ENCODE measurements at regions not wholly inside any gene's neighbourhood (a gene's known extent, or its start where the extent isn't known, plus 50 kb on each side); places are given as distances from the start of the nearest gene placed in this dataset.
"Not testable (repeated sequence)": the region's sequence is repeated elsewhere in the genome, so short reads cannot be mapped to it uniquely, and the experiment has no call there.

DNA sequence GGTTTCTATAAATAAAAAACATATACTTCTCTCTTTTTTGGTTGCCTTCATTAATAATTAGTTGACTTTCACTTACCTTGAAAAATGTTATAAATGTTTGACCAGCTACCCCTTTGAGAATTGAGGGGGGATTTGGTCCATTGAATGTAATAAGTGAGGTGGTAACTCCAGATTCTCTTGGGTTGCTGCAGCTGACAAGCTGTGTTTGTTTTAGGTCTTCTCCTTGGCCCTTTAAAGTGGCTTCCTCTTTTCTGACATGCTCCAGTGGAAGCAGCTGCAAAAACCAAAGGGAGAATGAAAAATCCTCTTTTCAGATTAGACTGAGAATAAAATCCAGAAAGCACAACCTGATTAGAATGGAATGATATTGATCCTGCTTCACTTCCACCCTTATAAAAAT is 410.5 kb downstream of the TMEM38B start:
- no peaks in the 10 kb centered on the region for H3K36me3 Mint-ChIP-seq
- H3K4me3 Mint-ChIP-seq: no peak overlapping the region
- H3K27me3 Mint-ChIP-seq: no peaks in the 10 kb centered on the region
- no peaks in the 10 kb centered on the region for H3K4me1 Mint-ChIP-seq
- no peak for DNase-seq
- H3K9me3 Mint-ChIP-seq: peaks cover 8% of the 10 kb centered on the region
- H3K27ac Mint-ChIP-seq: no peak overlapping the region

DNA sequence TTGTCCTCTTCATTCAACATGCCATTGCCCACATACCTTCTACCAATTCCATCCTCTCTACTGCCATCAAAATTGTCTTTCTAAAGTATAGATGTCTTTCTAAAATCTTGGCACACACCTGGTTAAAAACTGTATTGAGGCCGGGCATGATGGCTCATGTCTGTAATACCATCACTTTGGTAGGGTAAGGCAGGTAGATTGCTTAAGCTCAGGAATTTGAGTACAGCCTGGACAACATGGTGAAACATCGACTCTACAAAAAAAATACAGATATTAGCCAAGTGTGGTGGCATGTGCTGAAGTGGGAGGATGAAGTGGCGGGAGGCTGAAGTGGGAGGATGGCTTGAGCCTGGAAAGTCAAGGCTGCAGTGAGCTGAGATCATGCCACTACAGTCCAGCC is 412.1 kb downstream of the TMEM38B start:
- no peaks in the 10 kb centered on the region for H3K36me3 Mint-ChIP-seq
- no peak overlapping the region for H3K4me3 Mint-ChIP-seq
- no peaks in the 10 kb centered on the region for H3K4me1 Mint-ChIP-seq
- no peaks in the 10 kb centered on the region for H3K27me3 Mint-ChIP-seq
- no peak overlapping the region for H3K27ac Mint-ChIP-seq
- peaks cover 2% of the 10 kb centered on the region for H3K9me3 Mint-ChIP-seq
- no peak for DNase-seq

DNA sequence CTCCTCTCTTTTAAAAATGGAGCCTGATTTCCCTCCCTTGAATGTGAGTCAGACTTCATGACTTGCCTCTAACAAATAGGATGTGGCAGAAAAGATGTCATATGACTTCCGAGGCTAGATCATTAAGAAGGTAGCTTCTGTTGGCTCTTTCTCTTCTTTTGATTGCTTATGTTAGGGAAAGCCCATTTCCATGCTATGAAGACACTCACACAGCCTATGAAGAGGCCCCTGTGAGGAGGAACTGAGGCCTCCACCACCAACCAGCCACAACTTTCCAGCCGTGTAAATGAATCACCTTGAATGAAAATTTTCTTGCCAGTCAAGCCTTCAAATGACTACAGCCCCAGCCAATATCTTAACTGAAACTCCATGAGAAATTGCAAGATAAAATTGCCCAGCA is 413.4 kb downstream of the TMEM38B start:
- H3K9me3 Mint-ChIP-seq: peaks cover 2% of the 10 kb centered on the region
- H3K27me3 Mint-ChIP-seq: no peaks in the 10 kb centered on the region
- DNase-seq: no peak
- no peaks in the 10 kb centered on the region for H3K4me1 Mint-ChIP-seq
- no peaks in the 10 kb centered on the region for H3K36me3 Mint-ChIP-seq
- H3K4me3 Mint-ChIP-seq: no peak overlapping the region
- no peak overlapping the region for H3K27ac Mint-ChIP-seq

DNA sequence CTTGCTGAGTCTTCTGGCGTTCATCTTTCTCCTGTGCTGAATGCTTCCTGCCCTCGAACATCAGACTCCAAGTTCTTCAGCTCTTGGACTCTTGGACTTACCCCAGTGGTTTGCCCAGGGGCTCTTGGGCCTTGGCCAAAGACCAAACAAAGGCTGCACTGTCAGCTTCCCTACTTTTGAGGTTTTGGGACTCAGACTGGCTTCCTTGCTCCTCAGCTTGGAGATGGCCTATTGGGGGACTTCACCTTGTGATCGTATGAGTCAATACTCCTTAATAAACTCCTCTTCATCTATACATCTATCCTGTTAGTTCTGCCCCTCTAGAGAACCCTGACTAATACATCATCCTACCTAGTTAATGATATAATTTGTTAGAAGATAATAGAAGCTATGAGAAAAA is 415.4 kb downstream of the TMEM38B start:
- not testable (repeated sequence) for DNase-seq, H3K4me3 Mint-ChIP-seq, H3K9me3 Mint-ChIP-seq, H3K36me3 Mint-ChIP-seq, H3K27me3 Mint-ChIP-seq, H3K4me1 Mint-ChIP-seq, H3K27ac Mint-ChIP-seq

DNA sequence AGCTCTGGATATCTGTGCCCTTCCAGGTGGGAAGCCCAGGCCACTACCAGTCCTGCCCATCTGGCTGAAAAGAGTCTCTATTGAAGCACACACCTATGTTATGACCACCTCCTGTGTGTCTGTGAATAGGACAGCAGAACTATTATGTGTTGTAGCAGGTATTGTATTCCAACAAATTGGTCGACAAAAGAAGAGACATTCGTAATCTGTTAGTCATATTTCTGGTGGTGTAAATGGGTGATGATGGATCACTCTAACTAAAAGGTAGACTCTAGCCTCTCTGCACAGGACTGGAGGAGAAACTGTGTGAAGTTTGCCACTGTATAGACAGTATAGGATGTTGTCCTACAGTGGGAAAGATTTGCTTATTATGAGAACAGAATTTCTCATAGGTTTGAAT is 416.1 kb downstream of the TMEM38B start:
- H3K4me1 Mint-ChIP-seq: no peaks in the 10 kb centered on the region
- H3K4me3 Mint-ChIP-seq: no peak overlapping the region
- no peaks in the 10 kb centered on the region for H3K27me3 Mint-ChIP-seq
- H3K27ac Mint-ChIP-seq: no peak overlapping the region
- no peak for DNase-seq
- peaks cover 2% of the 10 kb centered on the region for H3K9me3 Mint-ChIP-seq
- H3K36me3 Mint-ChIP-seq: no peaks in the 10 kb centered on the region

DNA sequence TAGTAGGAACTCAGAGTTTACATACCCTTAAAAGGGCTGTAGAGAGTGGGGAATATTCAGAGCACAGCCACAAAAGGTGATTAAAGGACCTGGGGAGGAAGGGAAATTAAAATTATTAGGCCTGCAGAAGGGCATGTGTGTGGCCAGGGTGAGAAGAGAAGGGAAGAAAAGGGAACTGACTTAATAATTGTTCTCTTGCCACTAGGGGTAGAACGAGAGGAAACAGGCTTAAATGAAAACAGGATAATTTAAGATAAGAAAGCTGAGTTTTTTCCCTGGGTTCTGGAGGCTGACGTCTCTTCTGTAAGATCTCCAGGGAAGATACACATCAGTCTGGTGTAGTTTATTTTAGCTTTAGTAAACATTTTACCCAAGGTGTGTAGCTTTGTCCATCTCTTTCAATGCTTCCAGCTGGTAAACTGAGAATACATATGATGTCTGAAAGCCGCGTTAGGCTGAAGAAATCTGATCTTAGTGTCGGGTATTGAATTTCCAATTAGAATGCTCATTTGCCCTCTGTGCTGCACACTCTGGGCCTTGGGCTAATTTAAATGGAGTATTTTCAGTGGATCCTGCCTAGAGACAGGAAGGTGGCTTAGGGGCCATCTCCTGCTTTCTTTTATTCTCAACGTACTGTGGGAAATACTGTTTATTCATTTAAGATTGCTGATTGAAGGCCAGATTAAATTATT is 416.8 kb downstream of the TMEM38B start:
- H3K4me3 Mint-ChIP-seq: no peak overlapping the region
- H3K4me1 Mint-ChIP-seq: no peaks in the 10 kb centered on the region
- no peak overlapping the region for H3K27ac Mint-ChIP-seq
- DNase-seq: no peak
- H3K27me3 Mint-ChIP-seq: no peaks in the 10 kb centered on the region
- no peaks in the 10 kb centered on the region for H3K36me3 Mint-ChIP-seq
- H3K9me3 Mint-ChIP-seq: peaks cover 2% of the 10 kb centered on the region

DNA sequence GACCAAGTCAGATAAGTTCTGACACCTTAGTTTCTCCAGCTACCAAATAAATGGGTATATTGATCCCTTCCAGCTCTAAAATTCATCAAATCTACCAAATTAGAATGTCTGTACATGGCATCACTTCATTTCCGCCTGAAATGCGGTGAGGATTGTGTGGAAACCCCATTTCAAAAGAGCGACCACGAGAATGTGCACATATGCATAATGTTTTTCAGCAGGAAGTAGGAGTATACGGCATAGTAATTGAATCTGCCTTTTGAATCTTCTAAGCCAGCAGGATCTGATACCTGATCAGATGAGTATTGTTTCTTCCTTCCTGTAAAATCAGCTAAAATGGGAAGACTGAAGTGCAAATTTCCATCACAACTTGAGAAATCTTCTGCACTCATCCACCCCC is 418.6 kb downstream of the TMEM38B start:
- Mint-ChIP-seq H3K36me3 (no peaks in the 10 kb centered on the region), H3K4me3 (no peak overlapping the region), H3K4me1 (no peaks in the 10 kb centered on the region), H3K9me3 (peaks cover 2% of the 10 kb centered on the region), H3K27me3 (no peaks in the 10 kb centered on the region), H3K27ac (no peak overlapping the region)
- no peak for DNase-seq

DNA sequence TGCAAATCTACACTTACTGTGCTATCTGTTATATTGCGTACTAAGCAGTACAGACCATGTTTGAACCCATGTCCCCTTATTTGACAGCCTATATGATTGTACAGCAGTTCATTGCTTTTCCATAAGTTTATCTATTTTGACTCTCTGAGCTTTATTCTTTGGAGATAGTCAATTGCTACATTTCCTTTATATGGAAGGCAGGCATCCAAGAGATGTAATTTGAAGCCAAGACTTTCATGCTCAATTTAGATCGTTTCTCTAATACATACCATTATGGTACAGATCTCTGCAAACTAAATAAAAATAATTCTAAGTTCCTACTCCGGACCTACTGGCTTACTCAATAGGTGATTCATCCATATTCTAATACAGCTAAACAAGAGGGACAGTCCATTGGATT is 424.8 kb downstream of the TMEM38B start:
- Mint-ChIP-seq H3K27me3 (no peaks in the 10 kb centered on the region), H3K4me3 (no peak overlapping the region), H3K36me3 (no peaks in the 10 kb centered on the region), H3K27ac (no peak overlapping the region), H3K4me1 (no peaks in the 10 kb centered on the region), H3K9me3 (peaks cover 2% of the 10 kb centered on the region)
- DNase-seq: no peak

DNA sequence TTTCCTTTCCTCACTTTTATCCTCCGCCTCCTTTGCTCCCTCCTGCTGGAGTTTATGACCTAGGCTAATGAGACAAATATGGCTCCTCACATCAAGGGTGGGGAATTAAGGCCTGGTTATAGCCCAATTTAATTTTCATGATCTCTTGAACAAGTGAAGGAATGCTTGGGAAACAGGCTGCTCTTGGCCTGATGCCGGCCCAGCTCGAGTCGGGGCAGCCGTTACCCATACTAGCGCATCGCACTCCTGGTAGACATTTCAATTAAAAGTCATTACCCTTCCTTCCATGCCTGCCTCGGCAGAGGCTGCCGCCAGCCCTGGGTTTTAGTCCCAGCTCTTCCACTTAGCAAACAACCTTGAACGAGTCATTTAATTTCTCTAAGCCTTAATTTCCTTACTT is 425.7 kb downstream of the TMEM38B start:
- Mint-ChIP-seq H3K4me1 (no peaks in the 10 kb centered on the region), H3K4me3 (no peak overlapping the region)

DNA sequence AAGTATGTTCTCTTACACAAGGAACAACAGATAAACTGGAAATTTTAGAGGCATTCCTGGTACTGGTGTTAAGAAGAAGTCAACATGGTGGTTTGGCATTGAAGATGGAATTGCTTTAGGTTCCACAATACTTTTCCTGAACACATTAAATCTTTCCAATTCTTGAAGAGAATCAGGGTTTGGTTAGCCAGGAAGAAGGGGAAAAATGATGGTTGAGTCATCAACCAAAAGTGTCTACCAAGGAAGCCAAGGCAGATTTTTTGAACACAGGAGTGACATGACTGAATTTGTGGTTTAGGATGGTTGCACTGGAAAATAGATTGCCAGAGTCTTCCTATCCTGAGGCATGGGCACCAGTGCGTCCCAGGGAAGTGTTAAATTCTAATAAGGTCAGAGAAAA is 433.4 kb downstream of the TMEM38B start:
- Mint-ChIP-seq H3K4me3 (no peak overlapping the region), H3K27ac (no peak overlapping the region), H3K4me1 (no peaks in the 10 kb centered on the region), H3K9me3 (peaks cover 7% of the 10 kb centered on the region), H3K36me3 (no peaks in the 10 kb centered on the region), H3K27me3 (no peaks in the 10 kb centered on the region)
- no peak for DNase-seq

More for the DNA sequence above, 425.7 kb downstream of the TMEM38B start:
- Mint-ChIP-seq H3K27me3 (no peaks in the 10 kb centered on the region), H3K9me3 (peaks cover 2% of the 10 kb centered on the region), H3K36me3 (no peaks in the 10 kb centered on the region), H3K27ac (no peak overlapping the region)
- DNase-seq: no peak

DNA sequence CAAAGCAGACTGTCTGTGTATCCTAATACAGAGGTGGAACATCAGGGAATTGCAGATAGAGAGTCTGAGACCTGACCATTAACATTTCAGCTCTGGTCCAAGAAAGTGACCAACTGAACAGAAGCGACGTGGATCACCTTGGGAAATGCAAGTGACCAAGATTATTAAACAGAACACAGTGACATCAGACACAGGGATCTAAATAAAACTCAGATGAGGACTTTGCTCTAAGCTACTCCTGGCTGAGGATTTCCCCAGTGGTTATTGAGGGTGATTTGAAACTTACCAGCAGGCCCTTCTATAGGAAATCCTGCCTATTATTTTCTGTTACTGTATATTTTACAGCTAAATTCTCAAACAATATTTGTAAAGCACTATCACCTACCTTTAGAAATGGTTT is 436.0 kb downstream of the TMEM38B start:
- Mint-ChIP-seq H3K9me3 (peaks cover 4% of the 10 kb centered on the region), H3K27ac (no peak overlapping the region), H3K4me1 (no peaks in the 10 kb centered on the region), H3K4me3 (no peak overlapping the region), H3K36me3 (no peaks in the 10 kb centered on the region), H3K27me3 (no peaks in the 10 kb centered on the region)
- no peak for DNase-seq

DNA sequence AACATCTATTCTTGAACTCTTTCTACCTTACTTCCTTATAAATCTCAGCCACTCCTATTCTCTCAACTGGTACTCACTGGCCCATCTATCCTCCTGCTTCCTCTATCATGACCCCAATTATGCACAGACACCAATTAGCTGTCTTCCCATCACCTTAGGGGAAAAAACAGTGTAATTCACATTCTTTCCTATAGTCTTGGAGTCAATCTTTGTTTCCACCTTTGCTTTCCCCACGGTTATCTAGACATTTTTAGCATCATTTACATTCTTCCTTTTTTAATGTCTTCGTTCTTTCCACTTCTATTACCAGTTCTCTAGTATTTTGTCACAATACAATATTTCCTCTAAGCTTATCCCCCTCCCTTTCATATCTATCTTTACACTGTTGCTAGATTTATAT is 449.4 kb downstream of the TMEM38B start:
- H3K9me3 Mint-ChIP-seq: no peaks in the 10 kb centered on the region
- H3K27ac Mint-ChIP-seq: no peak overlapping the region
- no peaks in the 10 kb centered on the region for H3K36me3 Mint-ChIP-seq
- H3K4me3 Mint-ChIP-seq: no peak overlapping the region
- no peak for DNase-seq
- no peaks in the 10 kb centered on the region for H3K4me1 Mint-ChIP-seq
- no peaks in the 10 kb centered on the region for H3K27me3 Mint-ChIP-seq

DNA sequence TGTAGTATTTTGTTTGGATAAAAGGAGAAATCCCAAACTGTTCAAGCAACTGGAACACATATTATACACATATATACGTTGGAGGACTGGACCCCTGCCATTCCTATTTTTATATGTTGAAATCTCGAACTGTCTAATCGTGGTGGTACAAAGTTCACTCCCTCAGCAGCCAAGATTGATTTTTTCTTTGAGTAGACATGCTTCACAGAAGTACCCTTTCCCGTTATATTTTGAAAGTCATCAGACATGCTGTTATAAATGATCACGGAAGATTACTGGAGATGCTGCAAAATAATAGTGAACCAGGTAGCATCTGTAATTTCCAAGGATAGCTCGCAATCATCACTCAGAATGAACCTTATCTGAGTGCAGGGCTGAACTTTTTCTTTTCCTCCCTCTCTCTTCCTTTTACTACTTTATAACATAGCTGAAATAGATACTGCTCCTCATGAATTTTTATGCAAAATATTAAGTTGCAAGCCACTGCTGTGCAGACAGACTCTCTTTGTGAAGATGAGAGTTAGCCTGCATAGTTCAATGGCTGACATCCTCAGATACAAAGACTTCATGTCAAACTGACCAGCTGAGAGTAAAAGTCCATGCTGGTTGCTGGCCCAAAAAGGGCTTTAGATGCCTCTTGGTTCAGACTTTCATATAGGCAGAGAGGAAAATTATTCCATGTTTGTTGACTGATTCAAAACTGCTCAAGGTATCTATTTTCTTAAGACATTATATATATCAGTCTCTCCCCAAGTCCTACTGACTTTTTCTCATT is 451.9 kb downstream of the TMEM38B start:
- DNase-seq: no peak
- Mint-ChIP-seq H3K4me3 (no peak overlapping the region), H3K9me3 (no peaks in the 10 kb centered on the region), H3K27me3 (no peaks in the 10 kb centered on the region), H3K36me3 (no peaks in the 10 kb centered on the region), H3K27ac (no peak overlapping the region), H3K4me1 (no peaks in the 10 kb centered on the region)

DNA sequence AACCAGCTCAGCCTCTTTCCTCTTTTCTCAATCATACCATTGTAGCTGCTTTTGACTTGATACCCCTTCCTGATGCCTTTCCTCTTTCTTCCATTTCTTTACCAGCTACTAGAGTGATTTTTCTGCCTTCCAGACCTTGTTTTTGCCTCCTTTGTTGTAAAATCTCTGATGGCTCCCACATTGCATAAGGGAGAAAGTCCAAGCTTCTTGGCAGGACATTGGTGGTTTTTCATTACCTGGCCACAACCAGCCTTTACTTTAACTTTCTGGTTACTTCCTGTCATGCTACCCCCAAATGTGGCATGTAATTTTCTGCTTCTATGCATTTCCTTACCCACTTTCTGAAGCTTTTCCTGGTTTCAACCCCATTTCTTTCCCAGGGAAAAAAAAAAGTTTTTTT is 452.5 kb downstream of the TMEM38B start:
- Mint-ChIP-seq H3K9me3 (no peaks in the 10 kb centered on the region), H3K27ac (no peak overlapping the region), H3K36me3 (no peaks in the 10 kb centered on the region), H3K4me1 (no peaks in the 10 kb centered on the region), H3K27me3 (no peaks in the 10 kb centered on the region), H3K4me3 (no peak overlapping the region)
- DNase-seq: no peak

DNA sequence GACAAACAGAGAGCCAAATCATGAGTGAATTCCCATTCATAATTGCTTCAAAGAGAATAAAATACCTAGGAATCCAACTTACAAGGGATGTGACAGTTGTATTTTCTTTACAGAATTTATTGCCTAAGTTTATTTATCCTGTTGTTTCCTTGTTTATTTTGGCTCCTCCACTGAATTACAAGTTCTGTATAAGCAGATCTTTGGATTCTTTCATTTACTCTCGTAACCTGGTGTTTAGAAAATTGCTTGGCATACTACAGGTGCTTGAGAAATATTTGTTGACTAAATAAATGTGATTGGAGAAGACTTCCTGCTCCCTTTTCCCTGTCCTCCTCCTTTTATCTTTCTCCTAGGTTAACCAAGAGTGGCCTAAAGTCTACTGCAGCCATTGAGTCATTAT is 455.6 kb downstream of the TMEM38B start:
- no peaks in the 10 kb centered on the region for H3K9me3 Mint-ChIP-seq
- no peaks in the 10 kb centered on the region for H3K4me1 Mint-ChIP-seq
- H3K4me3 Mint-ChIP-seq: no peak overlapping the region
- H3K36me3 Mint-ChIP-seq: no peaks in the 10 kb centered on the region
- no peaks in the 10 kb centered on the region for H3K27me3 Mint-ChIP-seq
- H3K27ac Mint-ChIP-seq: no peak overlapping the region
- no peak for DNase-seq

DNA sequence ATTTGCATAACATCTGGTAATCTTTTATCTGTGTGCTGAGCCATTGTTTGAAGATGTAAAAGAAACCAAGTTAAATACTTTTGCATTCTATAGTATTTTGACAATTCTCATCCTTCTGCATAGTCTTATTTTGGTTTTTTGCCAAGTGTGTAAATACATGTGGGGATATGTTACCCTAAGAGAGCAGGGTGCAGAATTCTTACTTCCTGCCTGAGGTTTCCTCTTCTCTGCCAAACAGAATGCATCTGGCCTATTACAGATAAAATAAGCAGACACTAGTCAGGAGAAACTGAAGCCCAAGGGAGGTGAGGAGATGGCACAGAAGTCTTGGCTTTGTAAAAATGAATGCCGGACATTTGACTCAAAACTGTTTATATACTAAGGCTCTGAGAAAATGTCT is 462.1 kb downstream of the TMEM38B start:
- no peak for DNase-seq
- peaks cover 2% of the 10 kb centered on the region for H3K9me3 Mint-ChIP-seq
- no peaks in the 10 kb centered on the region for H3K4me1 Mint-ChIP-seq
- no peaks in the 10 kb centered on the region for H3K27me3 Mint-ChIP-seq
- H3K4me3 Mint-ChIP-seq: no peak overlapping the region
- no peak overlapping the region for H3K27ac Mint-ChIP-seq
- H3K36me3 Mint-ChIP-seq: no peaks in the 10 kb centered on the region
